Lower leg skin (tissue), 3 donors: ENCODE measurements at regions not wholly inside any gene's neighbourhood (a gene's known extent, or its start where the extent isn't known, plus 50 kb on each side); places are given as distances from the start of the nearest gene placed in this dataset.

Experiments used
- CTCF ChIP-seq, 3 donors: fragments of 450-650 bp; IDR thresholded peaks; one replicate each; pipeline ENCODE4 v1.5.1; 2016; ENCODE audit warnings: antibody characterized with exemption in 3 of 3, mild to moderate bottlenecking in 3 of 3, moderate library complexity in 2 of 3
- POLR2A ChIP-seq, 2 donors: fragments of 450-650 bp; IDR thresholded peaks; one replicate each; pipeline ENCODE4 v1.6.1; 2016 to 2017; ENCODE audit warnings: antibody characterized with exemption in 2 of 2, mild to moderate bottlenecking in 1 of 2, moderate library complexity in 1 of 2

GRCh38 chr9:38162332-38163211 is 93.5 kb upstream of the SHB start:
- TF ChIP-seq POLR2A (IDR thresholded peaks at IDR 0.05) (no peak), CTCF (IDR thresholded peaks at IDR 0.05) (no peak)
